NT2/D1 (cell line): ENCODE measurements at regions not wholly inside any gene's neighbourhood (a gene's known extent, or its start where the extent isn't known, plus 50 kb on each side); places are given as distances from the start of the nearest gene placed in this dataset.

Experiments used
- YY1 ChIP-seq: IDR thresholded peaks from 2 replicates; pipeline ENCODE4 v1.6.1; 2011; ENCODE audit not compliant: insufficient read length, insufficient read depth
- ZNF274 ChIP-seq: IDR thresholded peaks from 2 replicates; pipeline ENCODE4 v1.6.1; 2011; ENCODE audit warnings: mild to moderate bottlenecking, low read depth, low read length

- TF ChIP-seq YY1 (no peak), ZNF274 (no peak)
Observed at GRCh38 chr13:50512474-50513299, 330.8 kb downstream of the DLEU7 start.
